Endothelial cell (in vitro differentiated cells): ENCODE measurements at regions not wholly inside any gene's neighbourhood (a gene's known extent, or its start where the extent isn't known, plus 50 kb on each side); places are given as distances from the start of the nearest gene placed in this dataset.

Experiments used
- DNase-seq: peaks from one replicate; pipeline ENCODE4 v3.0.0; 2021; ENCODE audit warnings: low spot score
- H3K27ac Mint-ChIP-seq: one replicate; pipeline ENCODE4 v1.8.0; 2021; ENCODE audit warnings: mixed read lengths, inconsistent platforms; ENCODE audit not compliant: unreplicated experiment
- H3K27me3 Mint-ChIP-seq: one replicate; pipeline ENCODE4 v1.8.0; 2021; ENCODE audit warnings: mild to moderate bottlenecking, moderate library complexity, mixed read lengths, inconsistent platforms; ENCODE audit not compliant: unreplicated experiment
- H3K36me3 Mint-ChIP-seq: one replicate; pipeline ENCODE4 v1.8.0; 2021; ENCODE audit warnings: mild to moderate bottlenecking, low read depth, mixed read lengths, inconsistent platforms; ENCODE audit not compliant: unreplicated experiment
- H3K4me1 Mint-ChIP-seq: one replicate; pipeline ENCODE4 v1.8.0; 2021; ENCODE audit warnings: mild to moderate bottlenecking, mixed read lengths, inconsistent platforms; ENCODE audit not compliant: unreplicated experiment
- H3K4me3 Mint-ChIP-seq: one replicate; pipeline ENCODE4 v1.8.0; 2021; ENCODE audit warnings: mild to moderate bottlenecking, mixed read lengths, inconsistent platforms; ENCODE audit not compliant: unreplicated experiment
- H3K9me3 Mint-ChIP-seq: one replicate; pipeline ENCODE4 v1.8.0; 2021; ENCODE audit warnings: mixed read lengths, inconsistent platforms; ENCODE audit not compliant: unreplicated experiment
- TF ChIP-seq, protein P1 (sequence below): fragments of 200-600 bp; sonication (generic); IDR thresholded peaks from one replicate; pipeline ENCODE4 v1.5.0; 2021; ENCODE audit warnings: antibody characterized with exemption; ENCODE audit not compliant: unreplicated experiment

DNA sequence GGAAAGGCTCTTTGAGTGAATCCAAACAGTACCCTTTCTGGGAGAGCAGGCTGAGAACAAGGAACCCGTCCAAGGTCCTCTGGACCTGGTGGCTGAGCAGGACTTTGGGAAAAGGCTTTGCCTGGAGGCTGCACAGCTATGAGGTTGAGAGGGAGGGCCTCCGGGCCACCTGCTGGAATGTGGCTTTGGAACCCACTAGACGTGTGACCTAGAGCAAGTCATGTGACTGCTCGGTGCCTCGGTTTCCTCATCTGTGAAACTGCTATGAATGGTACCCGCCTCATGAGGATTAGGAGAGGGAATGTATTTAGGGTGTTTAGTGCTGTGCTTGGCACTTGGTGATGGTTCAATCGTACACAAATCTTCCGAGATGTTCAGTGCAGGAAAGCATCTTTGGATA lies 50.4 kb downstream of the HAPSTR1 start:
- H3K36me3 Mint-ChIP-seq, result no peaks in the 10 kb centered on the region
- no peak overlapping the region for H3K27ac Mint-ChIP-seq
- peaks cover 8% of the 10 kb centered on the region for H3K4me1 Mint-ChIP-seq
- no peak for DNase-seq
- TF ChIP-seq, protein P1, sequence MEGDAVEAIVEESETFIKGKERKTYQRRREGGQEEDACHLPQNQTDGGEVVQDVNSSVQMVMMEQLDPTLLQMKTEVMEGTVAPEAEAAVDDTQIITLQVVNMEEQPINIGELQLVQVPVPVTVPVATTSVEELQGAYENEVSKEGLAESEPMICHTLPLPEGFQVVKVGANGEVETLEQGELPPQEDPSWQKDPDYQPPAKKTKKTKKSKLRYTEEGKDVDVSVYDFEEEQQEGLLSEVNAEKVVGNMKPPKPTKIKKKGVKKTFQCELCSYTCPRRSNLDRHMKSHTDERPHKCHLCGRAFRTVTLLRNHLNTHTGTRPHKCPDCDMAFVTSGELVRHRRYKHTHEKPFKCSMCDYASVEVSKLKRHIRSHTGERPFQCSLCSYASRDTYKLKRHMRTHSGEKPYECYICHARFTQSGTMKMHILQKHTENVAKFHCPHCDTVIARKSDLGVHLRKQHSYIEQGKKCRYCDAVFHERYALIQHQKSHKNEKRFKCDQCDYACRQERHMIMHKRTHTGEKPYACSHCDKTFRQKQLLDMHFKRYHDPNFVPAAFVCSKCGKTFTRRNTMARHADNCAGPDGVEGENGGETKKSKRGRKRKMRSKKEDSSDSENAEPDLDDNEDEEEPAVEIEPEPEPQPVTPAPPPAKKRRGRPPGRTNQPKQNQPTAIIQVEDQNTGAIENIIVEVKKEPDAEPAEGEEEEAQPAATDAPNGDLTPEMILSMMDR, result no peak
- peaks cover 4% of the 10 kb centered on the region for H3K27me3 Mint-ChIP-seq
- H3K9me3 Mint-ChIP-seq, result no peaks in the 10 kb centered on the region
- H3K4me3 Mint-ChIP-seq, result no peak overlapping the region

DNA sequence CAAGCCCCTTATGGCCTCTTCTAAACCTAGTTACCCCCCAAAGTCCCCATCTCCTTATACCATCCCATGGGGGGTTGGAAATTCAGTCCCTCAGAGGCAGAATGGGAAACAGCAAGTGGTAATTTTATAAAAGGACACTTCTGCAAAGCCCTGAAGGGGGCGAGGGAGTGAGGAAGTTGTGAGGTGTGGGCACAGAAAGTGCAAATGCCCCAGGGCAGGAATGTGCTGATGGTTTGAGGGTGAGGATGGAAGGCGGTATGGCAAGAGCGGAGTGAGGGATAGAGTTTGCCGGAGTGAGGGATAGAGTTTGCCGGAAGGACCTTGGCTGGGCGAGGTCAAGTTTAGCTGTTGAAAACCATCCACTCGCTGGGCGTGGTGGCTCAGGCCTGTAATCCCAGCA lies 52.7 kb downstream of the HAPSTR1 start:
- Mint-ChIP-seq H3K27ac (no peak overlapping the region), H3K27me3 (peaks cover 6% of the 10 kb centered on the region), H3K36me3 (no peaks in the 10 kb centered on the region), H3K4me1 (peaks cover 8% of the 10 kb centered on the region), H3K9me3 (no peaks in the 10 kb centered on the region), H3K4me3 (no peak overlapping the region)
- DNase-seq, result no peak
- TF ChIP-seq, protein P1, result no peak

DNA sequence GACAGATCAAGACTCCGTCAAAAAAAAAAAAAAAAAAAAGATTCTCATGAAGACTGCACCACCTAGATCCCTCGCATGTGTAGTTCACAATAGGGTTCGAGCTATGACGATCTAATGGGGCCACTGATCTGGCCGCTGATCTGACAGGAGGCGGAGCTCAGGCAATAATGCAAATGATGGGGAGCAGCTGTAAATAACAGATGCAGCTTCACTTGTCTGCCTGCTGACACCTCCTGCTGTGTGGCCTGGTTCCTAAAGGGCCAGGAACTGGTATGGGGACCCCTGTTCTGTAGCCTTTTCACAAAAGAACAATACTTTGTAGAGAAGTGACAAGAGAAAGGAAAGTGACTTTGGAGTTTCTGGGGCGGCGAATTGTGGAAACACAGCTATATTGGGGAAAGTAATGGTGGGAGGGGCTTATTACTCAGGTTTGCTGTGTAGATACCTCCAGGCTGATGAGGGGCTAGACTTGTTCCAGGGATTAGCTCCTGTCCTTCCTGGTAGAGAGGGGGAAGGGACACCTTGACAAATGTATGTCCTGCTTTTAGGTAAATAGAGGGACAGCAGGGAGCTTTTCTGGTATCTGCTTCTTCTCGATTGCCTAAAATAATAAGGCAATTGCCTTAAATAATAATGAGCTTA lies 57.1 kb downstream of the HAPSTR1 start:
- DNase-seq, result no peak
- TF ChIP-seq, protein P1, result no peak
- Mint-ChIP-seq H3K27me3 (peaks cover 10% of the 10 kb centered on the region), H3K27ac (no peak overlapping the region), H3K9me3 (no peaks in the 10 kb centered on the region), H3K36me3 (peaks cover 5% of the 10 kb centered on the region), H3K4me1 (peaks cover 11% of the 10 kb centered on the region), H3K4me3 (no peak overlapping the region)

DNA sequence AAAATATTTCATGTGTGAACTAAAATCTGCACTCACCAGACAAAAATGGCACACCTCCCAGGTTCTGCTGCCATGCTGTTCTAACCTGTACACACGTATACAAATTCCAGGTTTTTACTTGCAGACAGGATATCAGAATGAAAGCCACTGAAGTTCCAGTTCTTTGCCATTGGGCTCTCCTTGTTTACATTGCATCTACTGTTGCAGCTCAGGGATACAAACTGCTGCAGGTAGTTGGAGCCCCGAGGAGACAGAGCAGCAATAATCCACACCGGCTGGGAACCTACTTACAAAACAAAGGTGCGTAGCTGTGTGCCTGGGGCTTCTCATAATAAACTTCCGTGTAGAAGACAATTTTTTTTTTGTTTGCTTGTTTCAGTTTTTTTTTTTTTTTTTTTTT lies 59.6 kb downstream of the HAPSTR1 start:
- Mint-ChIP-seq H3K36me3 (peaks cover 7% of the 10 kb centered on the region), H3K27ac (no peak overlapping the region), H3K4me1 (peaks cover 5% of the 10 kb centered on the region), H3K27me3 (peaks cover 11% of the 10 kb centered on the region), H3K4me3 (no peak overlapping the region), H3K9me3 (no peaks in the 10 kb centered on the region)
- DNase-seq, result no peak
- TF ChIP-seq, protein P1, result no peak

DNA sequence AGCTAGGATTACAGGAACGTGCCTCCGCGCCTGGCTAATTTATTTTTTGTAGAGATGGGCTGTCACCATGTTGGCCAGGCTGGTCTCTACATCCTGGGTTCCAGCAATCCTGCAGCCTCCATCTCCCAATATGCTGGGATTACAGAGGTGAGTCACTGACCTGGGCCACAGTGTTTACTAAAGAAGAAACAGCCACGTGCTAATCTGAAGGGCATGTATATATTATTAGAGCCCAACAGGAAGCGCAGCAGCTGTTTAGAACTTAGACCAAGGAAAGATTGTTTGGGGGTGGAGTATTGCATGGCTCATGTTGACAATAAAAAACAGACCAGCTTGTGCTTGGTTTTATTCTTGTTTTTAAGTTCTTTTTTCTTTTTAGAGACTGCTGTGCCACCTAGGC lies 60.2 kb downstream of the HAPSTR1 start:
- TF ChIP-seq, protein P1, result no peak
- DNase-seq, result no peak
- no peaks in the 10 kb centered on the region for H3K9me3 Mint-ChIP-seq
- H3K27me3 Mint-ChIP-seq, result peaks cover 11% of the 10 kb centered on the region
- H3K4me1 Mint-ChIP-seq, result peaks cover 3% of the 10 kb centered on the region
- H3K27ac Mint-ChIP-seq, result no peak overlapping the region
- peaks cover 7% of the 10 kb centered on the region for H3K36me3 Mint-ChIP-seq
- H3K4me3 Mint-ChIP-seq, result no peak overlapping the region
